Right lobe of liver (tissue), 6 donors: ENCODE measurements at regions not wholly inside any gene's neighbourhood (a gene's known extent, or its start where the extent isn't known, plus 50 kb on each side); places are given as distances from the start of the nearest gene placed in this dataset.
A peak's percentile ranks its signal among the peaks of the same experiment; 100 is the strongest.

Source experiments
- ATAC-seq, 4 donors: fragments of 200-7000 bp; cut with Tn5 transposase; one replicate each; pipeline ENCODE4 v1.9.1; 2020; ENCODE audit warnings: mild to moderate bottlenecking in 4 of 4, moderate library complexity in 4 of 4
- DNase-seq, 3 donors: peaks; one replicate each; pipeline ENCODE4 v3.0.0-alpha.2; 2020
- H3K27ac ChIP-seq, 3 donors: fragments of 200-600 bp; one replicate each; pipeline ENCODE4 v1.8.0; 2022
- H3K27me3 ChIP-seq, 2 donors: fragments of 200-600 bp; one replicate each; pipeline ENCODE4 v1.8.0; 2022
- H3K36me3 ChIP-seq, 4 donors: fragments of 200-600 bp; sonication (generic) in 1 of 4; one replicate each; pipeline versions ENCODE4 v1.5.1 to v1.8.0; 2017 to 2022; ENCODE audit warnings: control low read depth in 1 of 4
- H3K4me1 ChIP-seq, 4 donors: fragments of 200-600 bp; sonication (generic) in 1 of 4; one replicate each; pipeline versions ENCODE4 v1.5.1 to v1.8.0; 2017 to 2022; ENCODE audit warnings: control low read depth in 1 of 4
- H3K4me3 ChIP-seq, 3 donors: fragments of 200-600 bp; one replicate each; pipeline ENCODE4 v1.8.0; 2022
- H3K9me3 ChIP-seq, 4 donors: fragments of 200-600 bp; sonication (generic) in 1 of 4; one replicate each; pipeline versions ENCODE4 v1.5.1 to v1.8.0; 2017 to 2022; ENCODE audit warnings: control low read depth in 1 of 4
- CTCF ChIP-seq, 4 donors: fragments of 200-600 bp in 3 of 4; fragments of 450-650 bp in 1 of 4; IDR thresholded peaks; one replicate each; pipeline versions ENCODE4 v1.5.1 to v1.8.0; 2016 to 2022; ENCODE audit warnings: antibody characterized with exemption in 4 of 4, mild to moderate bottlenecking in 2 of 4
- POLR2A ChIP-seq: fragments of 450-650 bp; IDR thresholded peaks from one replicate; pipeline ENCODE4 v1.6.1; 2017; ENCODE audit warnings: antibody characterized with exemption, mild to moderate bottlenecking
- WGBS: methylation state at CpG from one replicate; pipeline ENCODE4 v1.1.6; 2018; ENCODE audit warnings: low coverage, low lambda C conversion rate; ENCODE audit not compliant: insufficient coverage; ENCODE audit errors: missing lambda C conversion rate; 5-methylcytosine and 5-hydroxymethylcytosine counted together
- intact Hi-C, 2 donors: fragments of 100-400 bp; cut with DNase I; formaldehyde crosslinking; loops; one replicate each; pipeline versions ENCODE4 v1.11.2 to v1.14.1; 2022
- donor health status: DM: no; HTN: yes; CAD: no.
- donor health status: DM: no; HTN: no; CAD: no.
- donor health status: DM: no; HTN: no; CAD: no.
- donor health status: DM: no; HTN: yes; CAD: no.
- donor health status: DM: no; HTN: yes; CAD: no.

DNA sequence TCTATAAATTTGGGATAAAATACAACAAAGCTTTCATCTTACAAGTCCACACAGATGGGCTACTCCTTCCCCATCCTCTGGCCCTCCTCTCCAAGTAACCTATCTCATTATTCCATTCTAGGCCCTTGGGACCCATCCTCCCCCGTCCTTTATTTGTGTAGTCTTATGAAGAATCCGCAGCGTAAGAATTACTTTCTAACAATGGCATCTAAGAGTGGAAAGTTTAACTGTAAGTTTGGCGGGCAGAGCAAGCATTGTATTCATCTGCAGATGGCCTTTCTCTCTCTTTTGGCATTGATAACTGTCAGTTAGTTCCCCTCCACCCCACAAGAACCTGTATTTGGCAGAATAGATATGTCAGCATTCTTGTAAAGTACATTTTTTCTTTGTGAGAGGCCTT, 91.9 kb upstream of the TSPAN2 start:
- WGBS: 72% methylated on average over 4 of the region's 4 CpGs
- no peak overlapping the region for H3K4me3 ChIP-seq

GRCh38 chr1:115179397-115180079, 90.2 kb upstream of the TSPAN2 start:
- H3K36me3 ChIP-seq: no peaks in the 10 kb centered on the region
- no peaks in the 10 kb centered on the region for H3K9me3 ChIP-seq
- no peaks in the 10 kb centered on the region for H3K27me3 ChIP-seq
- H3K27ac ChIP-seq: no peak overlapping the region
- no peak overlapping the region for H3K4me3 ChIP-seq
- intact Hi-C loops: no loop called here
- TF ChIP-seq CTCF (IDR thresholded peaks at IDR 0.05) (no peak), POLR2A (no peak)
- whole genome bisulfite sequencing: 60% methylated on average over 1 of the region's 12 CpGs
- peak in 1 of 3 donors; percentile 19 for DNase-seq
- H3K4me1 ChIP-seq: peaks cover 0 to 5% (median 0%) of the 10 kb centered on the region in 4 donors
- ATAC-seq: peak in 2 of 4 donors; percentile 19 to 30

More for the DNA sequence above, 91.9 kb upstream of the TSPAN2 start:
- DNase-seq: no peak
- Histone ChIP-seq H3K36me3 (no peaks in the 10 kb centered on the region), H3K9me3 (no peaks in the 10 kb centered on the region), H3K27me3 (no peaks in the 10 kb centered on the region), H3K4me1 (peaks cover 0 to 5% (median 0%) of the 10 kb centered on the region in 4 donors), H3K27ac (no peak overlapping the region)
- TF ChIP-seq POLR2A: no peak
- no peak for TF ChIP-seq CTCF (IDR thresholded peaks at IDR 0.05)
- intact Hi-C loops: no loop called here
- no peak for ATAC-seq

- WGBS: no CpG with 5 or more reads among the region's 1 CpG
- no peak overlapping the region for H3K27ac ChIP-seq
- intact Hi-C loops: no loop called here
Observed at GRCh38 chr1:115176189-115176588, 86.9 kb upstream of the TSPAN2 start.

DNA sequence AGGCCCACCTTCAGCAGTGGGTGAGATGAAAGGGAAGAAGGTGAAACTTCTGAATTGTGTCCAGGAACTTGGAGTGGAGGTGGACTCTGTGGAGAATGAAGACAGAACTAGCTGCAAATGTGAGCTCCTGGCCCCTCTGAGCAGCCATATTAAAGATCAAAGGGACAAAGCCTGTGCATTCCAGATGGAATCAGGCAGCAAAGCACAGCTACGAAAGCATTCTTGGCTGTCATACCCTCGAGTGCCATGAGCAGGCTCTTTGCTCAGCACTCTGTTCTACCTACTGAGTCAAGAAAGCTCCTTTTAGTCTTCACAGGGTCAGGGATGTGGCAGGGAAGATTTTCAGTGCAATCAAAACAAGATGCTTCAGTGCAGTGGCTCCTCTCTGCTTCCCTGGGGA, 86.3 kb upstream of the TSPAN2 start:
- H3K27ac ChIP-seq: no peak overlapping the region
- no peaks in the 10 kb centered on the region for H3K9me3 ChIP-seq
- TF ChIP-seq POLR2A: no peak
- TF ChIP-seq CTCF (IDR thresholded peaks at IDR 0.05): no peak
- ATAC-seq (no peak), DNase-seq (no peak)
- H3K4me1 ChIP-seq: no peaks in the 10 kb centered on the region
- H3K4me3 ChIP-seq: no peak overlapping the region
- intact Hi-C loops: no loop called here
- H3K27me3 ChIP-seq: no peaks in the 10 kb centered on the region
- no peaks in the 10 kb centered on the region for H3K36me3 ChIP-seq
- no CpG with 5 or more reads among the region's 2 CpGs for WGBS

More at GRCh38 chr1:115176189-115176588, 86.9 kb upstream of the TSPAN2 start:
- Histone ChIP-seq H3K27me3 (no peaks in the 10 kb centered on the region), H3K4me1 (no peaks in the 10 kb centered on the region), H3K36me3 (no peaks in the 10 kb centered on the region), H3K9me3 (no peaks in the 10 kb centered on the region), H3K4me3 (no peak overlapping the region)
- TF ChIP-seq POLR2A (no peak), CTCF (IDR thresholded peaks at IDR 0.05) (no peak)
- DNase-seq: no peak
- no peak for ATAC-seq
